ENCODE measurements at regions not wholly inside any gene's neighbourhood (a gene's known extent, or its start where the extent isn't known, plus 50 kb on each side); places are given as distances from the start of the nearest gene placed in this dataset.
A peak's percentile ranks its signal among the peaks of the same experiment; 100 is the strongest.

DNA sequence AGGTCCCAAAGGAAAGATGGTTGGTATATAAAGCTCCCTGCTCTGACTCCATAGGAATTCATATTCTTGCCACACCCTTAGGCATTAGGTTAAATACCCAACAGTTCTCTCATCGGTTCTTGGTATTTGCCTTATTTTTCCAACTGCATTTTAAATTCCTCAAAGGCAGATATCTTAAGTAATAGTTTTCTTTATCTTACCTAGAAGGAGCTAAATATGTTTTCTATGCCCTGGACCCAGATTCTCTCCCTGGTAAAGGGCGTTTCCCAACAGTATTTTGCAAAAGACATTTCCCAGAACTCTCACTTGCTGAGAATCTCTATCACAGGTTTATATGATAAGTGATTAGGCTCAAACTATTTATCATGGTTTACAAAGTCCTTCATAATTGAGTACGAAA lies 158.6 kb upstream of the BDNF start:
- no peak for DNase-seq (ENCODE audit: low spot score)

DNA sequence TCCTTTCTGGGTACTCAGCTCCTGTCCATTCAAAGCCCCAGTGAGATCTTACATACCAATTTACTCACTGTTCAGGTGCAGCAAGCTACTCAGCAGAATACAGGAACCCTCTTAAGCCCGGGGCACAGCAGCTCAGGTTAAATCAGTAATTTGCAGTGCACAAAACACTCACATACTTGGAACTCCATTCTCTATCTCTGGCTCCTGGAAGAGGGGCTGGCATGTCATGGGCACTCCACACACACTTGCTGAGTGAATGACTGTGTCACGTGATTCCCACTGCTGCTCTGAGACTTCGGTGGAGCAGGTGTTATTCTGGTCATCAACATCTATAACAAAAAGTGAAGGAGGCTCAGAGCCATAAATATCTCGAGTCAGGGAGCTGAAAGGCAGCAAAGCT lies 157.3 kb upstream of the BDNF start:
- no peak for DNase-seq (ENCODE audit: low spot score)

DNA sequence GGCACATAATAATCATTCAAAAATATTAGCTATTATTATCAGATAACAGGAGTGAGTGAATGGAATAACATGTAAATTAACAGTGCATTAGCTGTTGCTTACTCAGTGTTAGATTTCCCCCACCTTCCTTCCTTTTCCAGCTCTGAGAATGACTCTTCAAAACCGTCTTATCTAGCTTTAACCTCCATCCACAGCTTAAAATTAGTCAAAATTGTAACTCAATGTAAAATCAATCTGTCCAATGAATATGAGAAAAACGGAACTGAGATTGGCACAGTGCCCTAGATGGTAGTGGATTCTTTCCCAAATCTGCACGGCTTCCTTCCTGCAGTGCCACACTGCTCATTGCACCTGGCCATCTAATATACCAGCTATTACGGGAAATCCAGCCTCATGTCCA lies 156.8 kb upstream of the BDNF start:
- DNase-seq (ENCODE audit: low spot score): no peak

DNA sequence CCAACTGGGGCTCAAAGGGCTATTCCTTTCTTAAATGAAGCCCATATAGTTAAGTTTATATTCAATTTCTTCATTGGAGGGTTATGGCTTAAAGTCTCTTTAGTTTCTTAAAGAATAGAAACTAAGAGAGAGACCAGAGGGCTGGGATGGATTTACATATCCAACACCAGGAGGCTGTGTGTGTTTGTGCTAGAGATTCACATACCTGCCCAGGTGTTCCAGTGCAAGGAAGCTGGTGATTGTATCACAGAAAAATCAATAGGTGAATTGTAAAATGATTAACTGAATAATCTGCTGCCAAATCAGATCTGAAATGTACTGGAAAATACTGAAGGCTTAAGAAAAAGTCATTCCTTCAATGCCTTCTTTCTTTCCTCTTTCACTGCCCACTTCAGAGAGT lies 148.2 kb upstream of the BDNF start:
- no peak for DNase-seq (ENCODE audit: low spot score)

DNA sequence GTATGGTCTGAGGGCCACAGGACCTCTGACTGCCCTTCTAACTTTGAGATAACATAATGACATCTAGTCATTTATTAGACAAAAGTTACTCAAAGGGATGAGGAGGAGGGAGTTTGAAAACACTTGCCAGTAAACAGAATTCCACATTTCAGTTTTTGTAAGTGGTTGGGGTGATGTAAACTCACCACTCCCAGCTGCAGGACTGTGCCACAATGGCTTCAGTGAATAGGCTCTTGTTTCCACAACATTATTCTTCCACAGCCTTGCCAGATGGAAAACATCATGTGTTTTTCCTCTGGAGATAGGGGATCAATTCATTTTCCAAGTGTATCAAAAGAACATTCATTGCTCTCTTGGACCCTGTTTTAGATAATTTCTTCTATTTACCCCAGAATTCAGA lies 147.2 kb upstream of the BDNF start:
- DNase-seq (ENCODE audit: low spot score): peak; percentile 80

DNA sequence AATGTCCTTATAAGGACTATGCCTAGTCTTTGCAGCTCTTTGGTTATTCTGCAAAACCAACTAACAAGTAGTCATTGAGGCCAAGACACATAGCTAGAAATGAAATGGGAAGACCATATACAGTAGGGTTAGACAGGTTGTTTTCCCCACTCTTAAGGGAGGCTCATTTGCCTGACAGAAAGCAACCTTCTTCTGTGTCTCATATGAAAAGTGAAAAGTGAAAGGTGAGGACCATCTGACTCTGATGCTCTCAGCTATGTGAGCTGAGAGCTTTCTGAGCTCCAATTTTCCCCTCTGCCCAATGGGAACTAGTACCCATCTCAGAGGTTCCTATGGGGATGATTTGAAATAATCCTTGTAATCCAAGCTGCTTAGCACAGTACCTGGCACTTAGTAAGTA lies 142.0 kb upstream of the BDNF start:
- no peak for DNase-seq (ENCODE audit: low spot score)

DNA sequence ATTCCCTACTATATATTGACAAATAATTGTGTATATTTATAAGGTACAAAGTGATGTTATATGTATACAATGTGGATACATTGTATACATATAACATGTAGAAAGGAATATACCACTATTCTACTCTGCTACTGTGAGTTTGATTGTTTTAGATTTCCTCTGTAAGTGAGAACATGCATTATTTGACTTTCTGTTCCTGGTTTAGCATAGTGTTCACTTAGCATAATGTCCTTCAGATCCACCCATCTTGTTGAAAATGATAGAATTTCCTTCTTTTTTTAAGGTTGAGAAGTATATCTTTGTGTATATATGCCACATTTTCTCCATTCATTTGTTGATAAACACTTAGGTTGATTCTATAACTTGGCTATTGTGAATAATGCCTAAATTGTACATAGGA lies 140.8 kb upstream of the BDNF start:
- DNase-seq (ENCODE audit: low spot score): no peak

DNA sequence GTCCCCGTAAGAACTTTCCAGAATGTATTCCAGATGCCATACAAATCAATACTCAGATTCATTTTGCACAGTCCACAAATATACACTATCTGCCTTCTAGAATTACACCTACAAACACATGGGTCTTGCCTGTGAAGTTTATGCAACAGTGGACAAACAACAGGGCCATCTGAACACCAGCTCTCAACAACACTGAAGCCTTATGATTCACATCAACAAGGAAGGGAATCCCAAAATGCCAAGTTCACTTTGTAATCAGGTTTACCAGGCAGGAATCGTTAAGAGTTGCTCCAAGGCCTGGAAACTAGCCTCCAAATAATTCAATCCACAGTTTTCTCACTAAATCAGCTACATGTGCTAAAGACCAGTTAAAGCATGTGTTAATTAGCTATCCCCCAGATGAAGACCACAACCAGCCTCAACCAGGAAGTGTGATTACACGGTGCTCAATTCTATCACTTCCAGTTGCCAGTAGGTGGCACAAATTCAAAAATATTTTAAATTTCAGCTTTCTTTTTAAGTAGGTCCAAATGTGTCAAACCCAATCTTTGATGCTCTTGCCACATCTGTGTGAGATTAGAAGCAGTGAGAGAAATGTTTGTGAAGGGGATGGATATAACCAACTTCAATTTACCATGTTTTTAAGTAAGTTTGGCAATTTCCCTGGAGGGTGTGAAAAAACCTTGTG lies 139.1 kb upstream of the BDNF start:
- no peak for DNase-seq (ENCODE audit: low spot score)

DNA sequence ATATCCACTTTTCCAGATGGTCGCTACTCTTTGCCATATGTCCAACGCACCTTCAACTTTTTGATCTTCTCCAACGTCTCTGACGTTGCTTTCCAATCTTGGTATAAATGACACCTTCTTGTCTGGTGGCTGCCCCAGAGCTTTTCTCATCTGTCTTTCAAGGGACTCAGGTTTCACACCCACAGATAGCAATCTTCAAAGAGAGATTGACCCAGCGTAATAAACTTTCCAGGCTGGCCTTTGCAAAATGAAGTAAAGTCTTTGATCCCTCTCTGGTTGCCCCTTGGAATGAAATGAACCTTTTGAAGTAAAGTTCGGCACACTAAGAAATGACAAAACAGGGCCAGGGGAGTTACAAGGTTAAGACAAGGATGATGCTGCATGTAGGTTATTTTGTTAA lies 138.4 kb upstream of the BDNF start:
- no peak for DNase-seq (ENCODE audit: low spot score)

DNA sequence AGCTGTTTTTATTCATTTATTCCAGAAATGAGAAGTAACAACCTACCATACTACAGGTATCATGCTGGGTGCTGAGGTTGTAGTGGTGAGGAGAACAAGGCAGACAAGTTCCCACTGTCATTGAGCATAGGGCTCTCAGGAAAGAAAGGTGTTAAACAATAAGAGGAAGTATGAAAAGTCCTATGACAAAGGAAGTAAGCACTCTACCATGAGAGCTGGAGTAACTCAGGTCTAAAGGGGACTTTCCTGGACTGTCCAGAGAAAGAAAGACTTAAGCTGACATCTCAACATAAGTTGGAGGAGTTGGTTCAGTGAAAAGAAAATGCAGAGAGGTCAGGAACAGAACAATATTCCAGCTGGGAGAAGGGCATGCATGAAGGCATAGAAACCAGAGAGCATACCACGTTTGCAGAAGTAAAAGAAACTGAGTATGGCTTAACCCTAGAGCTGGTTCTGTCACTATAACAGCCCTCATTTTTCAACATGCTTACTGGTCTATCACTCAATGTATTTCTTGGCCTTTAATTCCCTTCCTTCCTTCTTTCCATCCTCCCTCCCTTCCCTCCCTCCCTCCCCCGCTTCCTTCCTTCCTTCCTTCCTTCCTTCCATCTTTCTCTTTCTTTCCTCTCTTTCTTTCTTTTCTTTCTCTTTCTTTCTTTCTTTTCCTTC lies 137.8 kb upstream of the BDNF start:
- DNase-seq (ENCODE audit: low spot score): no peak

DNA sequence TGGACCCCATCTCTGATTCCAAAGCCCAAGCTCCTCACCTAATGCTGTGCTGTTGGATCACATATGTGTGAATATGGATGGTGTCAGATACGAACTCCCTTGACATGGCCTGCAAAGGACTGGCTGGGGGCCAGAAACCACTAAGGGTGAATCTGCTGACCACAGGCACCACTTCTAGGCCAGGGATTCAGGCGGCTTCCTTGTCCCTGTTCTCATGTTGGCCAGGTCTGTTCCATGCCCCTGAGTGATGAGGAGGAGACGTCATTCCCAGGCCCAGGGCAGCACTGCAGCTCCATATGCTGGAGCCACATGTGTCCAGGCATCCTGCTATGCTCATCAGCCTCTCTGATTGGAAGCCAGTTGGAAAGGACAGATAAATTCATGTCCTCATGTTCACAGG lies 130.0 kb upstream of the BDNF start:
- no peak for DNase-seq (ENCODE audit: low spot score)

DNA sequence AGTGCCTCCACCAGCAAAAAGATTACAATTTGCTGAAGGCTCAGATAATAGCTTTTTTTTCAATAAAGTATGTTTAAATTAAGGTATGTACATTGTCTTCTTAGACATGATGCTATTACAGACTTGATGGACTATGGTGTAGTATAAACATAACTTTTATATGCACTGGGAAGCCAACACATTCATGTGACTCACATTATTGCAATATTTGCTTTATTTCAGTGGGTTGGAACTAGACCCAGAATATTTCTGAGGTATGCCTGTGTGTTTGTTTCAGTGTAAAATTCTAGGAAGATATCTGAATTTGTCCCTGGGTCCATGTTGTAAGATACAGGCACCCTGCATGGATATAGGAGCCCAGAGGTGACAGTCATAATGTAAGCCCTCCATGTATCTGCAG lies 120.0 kb upstream of the BDNF start:
- DNase-seq (ENCODE audit: low spot score): no peak

DNA sequence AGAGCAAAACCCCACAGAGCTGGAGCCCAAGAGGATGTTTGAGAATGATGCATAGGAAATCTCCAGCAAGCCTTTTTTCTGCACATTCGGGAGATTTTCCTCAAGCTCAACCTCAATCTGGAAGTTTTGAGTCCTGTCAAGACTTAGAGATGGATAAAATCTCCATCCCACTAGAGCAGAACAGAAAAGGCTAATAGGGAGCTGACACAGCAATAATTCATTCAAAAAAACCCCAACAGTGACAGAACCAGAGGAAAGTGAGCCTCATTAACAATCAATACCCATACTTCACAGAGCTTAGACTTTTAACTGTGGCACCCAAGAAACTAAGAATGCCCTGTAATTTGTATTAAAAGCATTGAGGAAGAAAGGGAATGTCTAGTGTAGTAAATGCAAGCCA lies 115.9 kb upstream of the BDNF start:
- no peak for DNase-seq (ENCODE audit: low spot score)

DNA sequence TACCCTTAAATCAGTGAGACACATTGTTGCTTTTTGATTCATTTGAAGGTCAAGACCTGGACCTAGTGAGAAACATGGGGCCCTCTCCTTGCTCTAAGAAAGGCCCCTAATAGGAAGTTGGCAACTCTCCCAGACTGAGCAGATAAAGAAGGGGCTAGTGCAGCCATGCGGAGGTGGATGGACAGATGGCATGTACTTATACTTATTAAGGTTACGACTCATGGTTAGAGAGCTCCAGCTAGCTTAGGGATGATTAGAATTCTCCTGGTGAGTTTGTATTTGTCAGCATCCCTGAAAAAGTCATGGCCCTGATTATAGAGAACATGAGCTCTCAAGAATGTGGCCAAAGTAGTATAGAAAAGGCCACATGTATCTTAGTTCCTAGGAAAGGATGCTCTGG lies 112.1 kb upstream of the BDNF start:
- no peak for DNase-seq (ENCODE audit: low spot score)

DNA sequence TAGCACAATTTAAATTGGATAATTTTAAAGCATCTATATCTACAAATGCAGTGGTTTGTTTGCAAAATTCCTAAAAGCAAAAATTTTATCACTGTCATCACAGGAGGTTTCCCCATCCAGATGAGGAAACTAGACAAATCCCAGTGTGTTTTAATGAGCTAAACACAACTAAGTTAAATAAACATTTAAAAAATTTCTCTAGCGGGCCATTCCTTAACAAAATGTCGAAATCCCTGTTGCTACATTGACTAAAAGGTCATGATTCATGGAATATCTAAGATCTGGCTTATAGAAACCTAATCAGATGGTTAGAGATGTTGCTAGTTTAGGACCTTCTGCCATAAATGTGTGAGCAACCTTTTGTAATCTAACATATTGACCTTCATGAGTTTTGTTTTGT lies 107.3 kb upstream of the BDNF start:
- DNase-seq (ENCODE audit: low spot score): no peak

DNA sequence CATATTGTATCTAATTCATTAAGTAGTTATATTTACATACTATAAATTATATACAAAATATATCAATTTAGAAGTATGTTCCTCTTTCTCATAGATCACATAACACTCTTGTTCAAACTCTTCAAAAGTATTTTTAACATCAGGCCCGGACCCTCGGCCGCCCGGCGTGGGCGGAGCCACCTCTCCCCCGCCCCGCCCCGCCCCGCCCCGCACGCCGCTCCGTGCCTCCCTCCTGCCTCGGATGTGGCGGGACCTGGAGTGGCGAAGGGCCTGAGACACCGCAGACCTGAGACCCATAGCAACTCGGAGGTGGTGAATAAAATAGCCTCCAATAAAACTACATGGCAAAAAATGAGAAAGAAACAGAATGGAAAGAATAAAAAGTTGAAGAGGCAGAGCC lies 105.9 kb upstream of the BDNF start:
- no peak for DNase-seq (ENCODE audit: low spot score)

DNA sequence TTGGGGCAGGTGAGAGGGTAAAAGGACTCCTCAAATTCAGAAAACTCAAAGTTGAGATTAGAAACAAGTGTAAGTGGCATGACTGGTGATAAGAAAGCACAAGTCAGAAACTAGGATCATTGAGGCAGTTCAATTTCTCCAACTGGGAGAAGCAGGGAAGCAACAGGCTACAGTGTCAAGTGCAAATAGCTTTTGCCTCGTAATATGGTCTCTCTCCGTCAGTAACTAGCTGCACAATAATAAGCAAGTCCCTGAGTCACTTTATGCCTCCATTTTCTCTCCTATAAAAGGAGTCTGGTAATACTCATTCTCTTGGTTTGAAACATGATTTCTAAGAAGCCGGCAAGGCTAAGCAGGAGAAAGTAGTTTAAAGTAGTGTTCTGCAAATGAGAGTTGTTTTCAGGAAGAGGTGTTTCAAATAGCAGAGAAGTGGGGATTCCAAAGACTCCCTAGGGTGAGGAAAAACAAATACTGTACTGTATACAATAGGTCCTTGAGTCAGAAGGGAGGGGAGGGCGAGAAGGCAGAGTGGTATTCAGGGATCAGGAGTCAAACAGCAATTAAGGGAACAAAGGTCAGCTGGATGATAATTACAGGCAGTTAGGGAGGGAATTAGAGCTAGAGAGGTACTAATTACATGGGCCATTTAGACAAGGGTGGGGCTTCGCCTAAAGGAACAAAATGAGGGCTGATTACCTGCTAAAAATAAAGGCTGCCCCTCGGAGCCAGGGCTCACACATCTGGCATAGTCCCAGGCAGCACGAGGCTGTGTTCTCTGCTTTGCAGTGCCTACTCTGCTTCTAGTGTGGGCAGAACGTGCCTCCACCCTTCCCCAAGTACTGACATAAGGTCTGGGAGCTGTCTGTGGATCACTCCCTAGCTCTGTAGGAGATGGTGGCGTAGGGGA lies 96.0 kb upstream of the BDNF start:
- DNase-seq (ENCODE audit: low spot score): no peak

DNA sequence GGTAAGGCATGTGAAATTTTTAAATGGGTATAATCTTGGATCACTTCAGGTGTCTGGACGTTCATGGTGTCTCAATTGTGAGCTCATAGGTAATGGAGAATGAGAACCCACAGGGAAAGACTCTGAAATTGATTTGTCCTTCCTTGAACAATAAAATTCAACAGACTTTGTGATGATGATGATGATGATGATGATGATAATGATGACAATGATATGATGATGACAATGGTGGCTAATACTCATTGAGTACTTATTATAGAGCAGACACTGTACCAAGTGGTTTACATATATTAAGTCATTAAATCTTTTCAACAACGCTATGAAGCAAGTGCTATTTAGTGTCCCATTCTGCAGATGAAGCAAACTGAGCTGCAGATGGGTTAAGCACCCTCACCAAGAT lies 86.6 kb upstream of the BDNF start:
- DNase-seq (ENCODE audit: low spot score): no peak

DNA sequence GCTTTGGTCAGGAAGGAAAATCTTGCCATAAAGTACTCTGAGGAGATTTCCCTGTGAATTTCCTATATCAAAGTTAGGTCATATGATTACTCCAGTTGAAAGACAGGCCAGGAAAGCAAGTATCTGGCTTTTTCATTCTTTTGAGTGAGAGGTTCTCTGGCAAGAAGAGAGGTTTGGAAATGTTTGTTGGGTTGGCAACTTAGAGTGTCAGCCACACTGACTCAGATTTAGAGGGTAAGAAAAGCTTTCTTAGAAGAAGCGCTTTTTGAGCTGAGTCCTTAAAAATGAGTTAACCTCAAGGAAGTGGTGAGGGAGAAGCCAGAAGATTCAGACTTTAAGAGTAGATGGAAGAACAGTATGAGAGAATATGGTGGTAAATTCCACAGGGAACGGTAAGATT lies 86.1 kb upstream of the BDNF start:
- DNase-seq (ENCODE audit: low spot score): no peak

DNA sequence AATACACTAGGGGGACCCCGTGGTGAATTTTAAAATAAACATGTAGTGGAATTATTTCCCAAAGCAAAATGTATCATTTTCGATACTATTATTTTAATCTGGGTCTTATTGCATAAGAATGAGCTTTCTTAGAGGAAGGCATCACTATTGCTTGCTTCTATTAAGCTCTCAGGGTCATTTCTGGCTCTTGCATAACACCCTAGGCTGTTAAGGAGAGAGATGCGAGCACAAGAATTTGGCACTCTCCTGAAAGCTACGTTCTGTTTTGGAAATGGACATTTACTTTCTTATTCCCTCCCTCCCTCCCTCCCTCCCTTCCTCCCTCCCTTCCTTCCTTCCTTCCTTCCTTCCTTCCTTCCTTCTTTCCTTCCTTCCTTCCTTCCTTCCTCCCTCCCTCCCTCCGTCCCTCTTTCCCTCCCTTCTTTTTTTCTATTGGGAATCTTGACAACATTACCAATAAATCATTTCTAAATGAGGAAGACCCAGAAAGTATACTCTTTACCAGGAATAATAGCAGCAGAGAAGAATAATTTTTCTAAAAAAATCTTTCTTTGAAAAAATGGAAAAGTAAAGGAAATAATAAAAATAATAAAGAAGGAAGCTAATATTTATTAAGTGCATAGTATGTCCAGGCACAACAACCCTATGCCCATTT lies 83.6 kb upstream of the BDNF start:
- DNase-seq (ENCODE audit: low spot score): no peak

DNA sequence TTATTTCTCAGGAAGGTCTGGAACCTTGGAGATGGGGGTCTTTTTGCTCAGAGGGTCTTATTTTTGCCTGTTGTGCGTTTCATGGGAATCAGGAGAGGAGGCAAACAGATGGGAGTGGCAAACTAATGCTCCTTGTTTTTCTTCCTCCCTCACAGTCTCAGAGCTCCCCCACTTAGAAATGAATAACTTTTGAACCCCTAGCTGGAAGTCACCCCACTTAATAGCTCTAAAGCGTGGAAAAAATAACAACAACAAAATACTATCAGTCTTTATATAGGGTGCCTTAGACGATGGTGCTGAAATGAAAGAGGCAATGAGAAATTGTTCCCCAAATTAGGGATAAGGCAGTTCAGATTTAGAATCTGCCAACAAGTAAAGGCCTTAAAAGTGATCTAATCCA lies 76.8 kb upstream of the BDNF start:
- no peak for DNase-seq (ENCODE audit: low spot score)

DNA sequence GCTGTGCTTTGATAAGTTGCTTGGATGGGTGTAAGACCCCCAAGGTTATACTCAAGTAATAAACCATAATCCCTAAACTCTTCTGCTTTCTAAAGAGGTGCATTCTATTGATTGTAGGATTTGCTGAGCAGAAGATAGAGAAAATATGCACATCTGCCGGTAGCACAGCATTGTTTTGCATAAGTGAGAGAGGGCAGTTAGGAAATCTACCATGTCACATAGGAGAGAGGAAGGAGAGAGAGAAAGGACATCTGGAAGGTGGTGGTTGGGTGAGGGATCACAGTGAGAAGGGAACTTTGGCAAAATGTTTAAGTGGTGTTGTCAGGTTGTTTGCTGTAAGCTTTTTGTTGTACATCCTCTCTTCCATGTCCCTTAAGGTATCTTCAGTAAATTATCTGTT lies 73.6 kb upstream of the BDNF start:
- no peak for DNase-seq (ENCODE audit: low spot score)

DNA sequence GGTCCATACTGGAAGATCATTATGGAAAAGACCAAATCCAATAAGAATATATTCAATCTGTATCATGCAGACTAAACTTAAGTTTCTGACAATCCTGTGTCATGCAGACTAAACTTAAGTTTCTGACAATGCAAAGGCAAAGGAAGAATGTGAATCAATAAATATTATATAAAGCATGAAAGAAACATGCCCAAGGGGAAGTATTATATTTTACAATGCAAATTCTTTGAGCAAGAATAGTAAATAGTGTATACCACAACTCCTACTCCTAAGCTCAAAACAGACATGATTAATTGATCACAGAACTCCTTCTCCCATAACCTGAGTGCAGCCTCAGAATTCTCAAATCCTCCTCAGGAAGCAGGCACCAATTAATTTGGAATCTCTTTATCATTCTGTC lies 71.3 kb upstream of the BDNF start:
- no peak for DNase-seq (ENCODE audit: low spot score)
